Thyroid gland (tissue), 4 donors: ENCODE measurements at regions not wholly inside any gene's neighbourhood (a gene's known extent, or its start where the extent isn't known, plus 50 kb on each side); places are given as distances from the start of the nearest gene placed in this dataset.

ENCODE experiments used
- DNase-seq, 2 donors: peaks; one replicate each; pipeline ENCODE4 v3.0.0-alpha.2; 2019
- H3K27ac ChIP-seq, 3 donors: fragments of 200-600 bp; sonication (generic); 1 replicate in 2 of 3; 2 replicates in 1 of 3; pipeline ENCODE4 v1.5.1; 2016 to 2019; ENCODE audit warnings: mild to moderate bottlenecking in 1 of 3, moderate library complexity in 1 of 3
- H3K27me3 ChIP-seq: fragments of 200-600 bp; sonication (generic); one replicate; pipeline ENCODE4 v1.5.1; 2019
- H3K36me3 ChIP-seq, 2 donors: fragments of 200-600 bp; sonication (generic); one replicate each; pipeline ENCODE4 v1.5.1; 2016 to 2019
- H3K4me1 ChIP-seq, 2 donors: fragments of 200-600 bp; sonication (generic); one replicate each; pipeline ENCODE4 v1.5.1; 2017 to 2019
- H3K4me3 ChIP-seq, 3 donors: fragments of 200-600 bp; sonication (generic); replicated peaks in 1 of 3; 1 replicate in 2 of 3; 2 replicates in 1 of 3; pipeline ENCODE4 v1.5.1; 2016; ENCODE audit warnings: mild to moderate bottlenecking in 1 of 3
- H3K9me3 ChIP-seq: fragments of 200-600 bp; sonication (generic); one replicate; pipeline ENCODE4 v1.5.1; 2017
- POLR2A ChIP-seq, 2 donors: fragments of 450-650 bp; IDR thresholded peaks; one replicate each; pipeline ENCODE4 v1.6.1; 2017; ENCODE audit warnings: antibody characterized with exemption in 2 of 2, mild to moderate bottlenecking in 2 of 2, moderate library complexity in 1 of 2
- WGBS, 2 donors: methylation state at CpG; one replicate each; pipeline ENCODE4 v1.1.5; 2017; 5-methylcytosine and 5-hydroxymethylcytosine counted together
- intact Hi-C: fragments of 100-400 bp; cut with DNase I; formaldehyde crosslinking; loops from one replicate; pipeline ENCODE4 v1.15.1; 2023
- TF ChIP-seq, protein P1 (sequence below), 6 experiments: fragments of 200-600 bp in 3 of 6; fragments of 450-650 bp in 3 of 6; sonication (generic) in 3 of 6; IDR thresholded peaks; one replicate each; pipeline ENCODE4 v1.5.1; 2016 to 2019; ENCODE audit warnings: antibody characterized with exemption in 6 of 6, mild to moderate bottlenecking in 2 of 6, inconsistent platforms in 1 of 6, moderate library complexity in 1 of 6

GRCh38 chr9:25889661-25890060 lies 211.4 kb upstream of the TUSC1 start:
- no peak for TF ChIP-seq POLR2A (IDR thresholded peaks at IDR 0.05)
- TF ChIP-seq, protein P1, sequence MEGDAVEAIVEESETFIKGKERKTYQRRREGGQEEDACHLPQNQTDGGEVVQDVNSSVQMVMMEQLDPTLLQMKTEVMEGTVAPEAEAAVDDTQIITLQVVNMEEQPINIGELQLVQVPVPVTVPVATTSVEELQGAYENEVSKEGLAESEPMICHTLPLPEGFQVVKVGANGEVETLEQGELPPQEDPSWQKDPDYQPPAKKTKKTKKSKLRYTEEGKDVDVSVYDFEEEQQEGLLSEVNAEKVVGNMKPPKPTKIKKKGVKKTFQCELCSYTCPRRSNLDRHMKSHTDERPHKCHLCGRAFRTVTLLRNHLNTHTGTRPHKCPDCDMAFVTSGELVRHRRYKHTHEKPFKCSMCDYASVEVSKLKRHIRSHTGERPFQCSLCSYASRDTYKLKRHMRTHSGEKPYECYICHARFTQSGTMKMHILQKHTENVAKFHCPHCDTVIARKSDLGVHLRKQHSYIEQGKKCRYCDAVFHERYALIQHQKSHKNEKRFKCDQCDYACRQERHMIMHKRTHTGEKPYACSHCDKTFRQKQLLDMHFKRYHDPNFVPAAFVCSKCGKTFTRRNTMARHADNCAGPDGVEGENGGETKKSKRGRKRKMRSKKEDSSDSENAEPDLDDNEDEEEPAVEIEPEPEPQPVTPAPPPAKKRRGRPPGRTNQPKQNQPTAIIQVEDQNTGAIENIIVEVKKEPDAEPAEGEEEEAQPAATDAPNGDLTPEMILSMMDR (IDR thresholded peaks at IDR 0.05) = no peak
- Histone ChIP-seq H3K27ac (no peak overlapping the region), H3K4me1 (no peaks in the 10 kb centered on the region), H3K36me3 (no peaks in the 10 kb centered on the region), H3K27me3 (no peaks in the 10 kb centered on the region), H3K9me3 (no peaks in the 10 kb centered on the region), H3K4me3 (no peak overlapping the region)
- WGBS, 2 donors = 82 to 92% methylated on average over 1 of the region's 1 CpG
- DNase-seq = no peak
- intact Hi-C loops = no loop called here

DNA sequence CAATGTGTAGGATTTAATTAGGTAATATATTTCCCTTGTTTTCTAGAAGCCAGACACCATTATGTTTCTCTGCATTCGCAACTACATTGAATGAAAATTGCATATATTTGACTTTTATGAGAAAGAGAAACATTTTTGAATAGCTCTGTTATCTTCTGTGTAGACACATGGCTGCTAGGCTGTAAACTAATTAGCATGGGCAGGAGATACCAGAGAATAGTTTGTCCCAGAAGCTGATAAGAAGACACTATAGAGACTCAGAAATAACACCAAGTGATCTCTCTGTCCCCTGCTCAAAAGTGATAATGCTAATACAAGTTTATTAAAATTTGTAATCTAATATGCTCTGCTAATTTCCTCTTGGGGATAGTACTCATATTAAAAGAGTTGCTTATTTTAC lies 198.0 kb upstream of the TUSC1 start:
- DNase-seq = no peak
- Histone ChIP-seq H3K4me1 (no peaks in the 10 kb centered on the region), H3K27me3 (no peaks in the 10 kb centered on the region), H3K9me3 (no peaks in the 10 kb centered on the region), H3K27ac (no peak overlapping the region), H3K36me3 (no peaks in the 10 kb centered on the region), H3K4me3 (no peak overlapping the region)
- TF ChIP-seq POLR2A (IDR thresholded peaks at IDR 0.05) = no peak
- TF ChIP-seq, protein P1 (IDR thresholded peaks at IDR 0.05) = no peak
- intact Hi-C loops = no loop called here
- WGBS, 2 donors = 91 to 93% methylated on average over 1 of the region's 1 CpG

DNA sequence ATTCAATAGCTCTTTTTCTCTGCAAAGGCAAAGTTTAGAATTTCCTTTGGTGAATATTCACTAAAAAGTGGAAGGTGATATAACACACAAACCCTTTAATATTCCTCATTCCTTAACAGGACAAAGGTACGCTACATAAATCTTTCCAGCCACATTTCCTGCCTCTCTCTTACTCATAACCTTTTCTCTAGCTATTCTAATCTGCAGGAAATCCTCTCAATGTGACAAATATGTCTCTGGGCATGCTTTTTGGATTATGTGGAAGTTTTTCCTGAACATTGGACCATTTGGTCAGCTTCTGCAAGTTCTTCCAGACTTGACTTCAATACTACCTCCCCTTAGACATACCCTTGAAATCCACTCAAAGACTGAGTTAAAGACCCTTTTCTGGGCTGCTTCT lies 186.3 kb upstream of the TUSC1 start:
- 83 to 84% methylated on average over 1 of the region's 1 CpG for WGBS, 2 donors
- intact Hi-C loops = no loop called here
- Histone ChIP-seq H3K4me3 (no peak overlapping the region), H3K27ac (no peak overlapping the region), H3K36me3 (no peaks in the 10 kb centered on the region), H3K4me1 (no peaks in the 10 kb centered on the region), H3K9me3 (no peaks in the 10 kb centered on the region), H3K27me3 (no peaks in the 10 kb centered on the region)
- no peak for DNase-seq
- no peak for TF ChIP-seq POLR2A (IDR thresholded peaks at IDR 0.05)
- TF ChIP-seq, protein P1 (IDR thresholded peaks at IDR 0.05) = no peak

- TF ChIP-seq, protein P1 (IDR thresholded peaks at IDR 0.05) = no peak
- TF ChIP-seq POLR2A (IDR thresholded peaks at IDR 0.05) = no peak
- Histone ChIP-seq H3K9me3 (no peaks in the 10 kb centered on the region), H3K4me3 (no peak overlapping the region), H3K27ac (no peak overlapping the region), H3K27me3 (no peaks in the 10 kb centered on the region), H3K4me1 (no peaks in the 10 kb centered on the region), H3K36me3 (no peaks in the 10 kb centered on the region)
- intact Hi-C loops = no loop called here
- DNase-seq = no peak
- 75 to 83% methylated on average over 2 of the region's 2 CpGs for WGBS, 2 donors
Observed at GRCh38 chr9:25861421-25861820, 183.2 kb upstream of the TUSC1 start.

DNA sequence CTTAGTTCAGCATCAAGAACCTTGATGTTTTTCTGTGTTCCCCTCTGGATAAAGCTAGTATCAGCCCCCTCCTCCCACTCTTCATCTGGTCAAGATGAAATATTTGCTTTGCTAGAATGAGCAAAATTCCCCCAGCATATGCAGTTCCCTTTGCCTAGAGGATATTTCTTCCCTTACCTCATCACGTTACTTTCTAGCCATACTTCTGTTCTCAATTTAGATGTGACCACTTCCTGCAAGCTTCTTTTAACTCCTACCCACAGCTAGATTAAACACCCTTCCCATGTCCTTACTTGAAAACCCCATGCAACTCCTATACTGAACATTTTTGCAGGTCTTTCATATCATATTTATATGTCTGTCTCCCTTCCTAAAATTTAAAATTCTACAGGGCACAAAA lies 178.9 kb upstream of the TUSC1 start:
- no peak overlapping the region for H3K4me3 ChIP-seq
- intact Hi-C loops = no loop called here
- H3K4me1 ChIP-seq = no peaks in the 10 kb centered on the region
- TF ChIP-seq POLR2A (IDR thresholded peaks at IDR 0.05) = no peak
- TF ChIP-seq, protein P1 (IDR thresholded peaks at IDR 0.05) = no peak
- H3K9me3 ChIP-seq = no peaks in the 10 kb centered on the region
- no peak overlapping the region for H3K27ac ChIP-seq
- H3K27me3 ChIP-seq = no peaks in the 10 kb centered on the region
- DNase-seq = no peak
- 63% methylated on average over 1 of the region's 1 CpG for WGBS, 2 donors
- H3K36me3 ChIP-seq = no peaks in the 10 kb centered on the region
